ENCODE measurements at regions not wholly inside any gene's neighbourhood (a gene's known extent, or its start where the extent isn't known, plus 50 kb on each side); places are given as distances from the start of the nearest gene placed in this dataset.
"Not testable (repeated sequence)": the region's sequence is repeated elsewhere in the genome, so short reads cannot be mapped to it uniquely, and the experiment has no call there.

DNA sequence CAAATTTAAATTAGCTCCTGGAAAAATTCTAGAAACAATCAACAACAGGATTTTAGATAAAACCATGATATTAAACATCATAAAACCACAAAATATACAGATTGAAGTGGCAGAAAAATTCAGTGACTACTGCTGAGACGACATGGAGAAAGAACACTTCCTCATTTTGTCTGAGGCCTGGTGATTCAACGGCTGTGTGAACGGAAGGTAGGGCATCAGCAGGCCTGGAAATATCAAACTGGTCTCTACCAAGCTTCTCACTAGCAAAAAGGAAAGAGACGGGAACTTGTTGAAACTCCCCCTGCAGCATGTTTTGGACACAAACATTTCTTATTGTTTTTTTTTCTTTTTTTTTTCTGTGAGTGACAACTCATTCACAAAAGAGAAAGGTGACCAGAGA, 58.0 kb upstream of the AHI1 start:
- no peak for DNase-seq (ENCODE audit: low read depth, low spot score)

DNA sequence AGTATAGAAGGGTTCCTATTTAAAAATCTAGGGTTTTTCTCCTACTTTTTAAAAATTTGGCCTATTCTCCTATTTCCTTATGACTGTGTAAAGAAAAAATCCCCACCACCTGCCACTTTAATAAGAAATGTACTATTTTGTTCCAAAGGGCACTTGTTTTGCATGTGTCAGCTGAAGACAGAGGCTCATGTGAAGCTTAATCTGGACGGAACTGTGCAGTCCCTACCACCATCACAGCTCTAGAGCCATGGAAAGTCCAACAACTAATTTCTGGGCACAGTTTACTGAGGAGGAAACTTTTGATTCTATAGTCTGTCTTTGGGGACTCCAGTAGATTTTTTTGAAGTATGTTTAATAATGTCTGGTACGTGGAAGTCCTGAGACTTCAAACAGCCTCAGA, 60.0 kb upstream of the AHI1 start:
- DNase-seq (ENCODE audit: low read depth, low spot score) = no peak

DNA sequence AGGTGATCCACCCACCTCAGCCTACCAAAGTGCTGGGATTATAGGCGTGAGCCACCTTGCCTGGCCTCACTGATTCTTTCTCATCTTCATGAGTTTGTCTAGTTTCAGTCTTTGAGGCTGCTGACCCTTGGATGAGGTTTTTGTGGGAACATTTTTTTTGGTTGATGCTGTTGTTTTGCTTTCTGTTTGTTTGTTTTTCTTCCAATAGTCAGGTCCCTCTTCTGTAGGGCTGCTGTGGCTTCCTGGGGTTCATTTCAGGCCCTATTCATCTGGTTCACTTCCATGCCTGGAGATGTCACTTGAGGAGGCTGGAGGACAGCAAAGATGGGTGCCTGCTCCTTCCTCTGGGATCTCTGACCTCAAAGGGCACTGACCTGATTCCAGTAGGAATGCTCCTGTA, 68.1 kb upstream of the AHI1 start:
- not testable (repeated sequence) for DNase-seq (ENCODE audit: low read depth, low spot score)

DNA sequence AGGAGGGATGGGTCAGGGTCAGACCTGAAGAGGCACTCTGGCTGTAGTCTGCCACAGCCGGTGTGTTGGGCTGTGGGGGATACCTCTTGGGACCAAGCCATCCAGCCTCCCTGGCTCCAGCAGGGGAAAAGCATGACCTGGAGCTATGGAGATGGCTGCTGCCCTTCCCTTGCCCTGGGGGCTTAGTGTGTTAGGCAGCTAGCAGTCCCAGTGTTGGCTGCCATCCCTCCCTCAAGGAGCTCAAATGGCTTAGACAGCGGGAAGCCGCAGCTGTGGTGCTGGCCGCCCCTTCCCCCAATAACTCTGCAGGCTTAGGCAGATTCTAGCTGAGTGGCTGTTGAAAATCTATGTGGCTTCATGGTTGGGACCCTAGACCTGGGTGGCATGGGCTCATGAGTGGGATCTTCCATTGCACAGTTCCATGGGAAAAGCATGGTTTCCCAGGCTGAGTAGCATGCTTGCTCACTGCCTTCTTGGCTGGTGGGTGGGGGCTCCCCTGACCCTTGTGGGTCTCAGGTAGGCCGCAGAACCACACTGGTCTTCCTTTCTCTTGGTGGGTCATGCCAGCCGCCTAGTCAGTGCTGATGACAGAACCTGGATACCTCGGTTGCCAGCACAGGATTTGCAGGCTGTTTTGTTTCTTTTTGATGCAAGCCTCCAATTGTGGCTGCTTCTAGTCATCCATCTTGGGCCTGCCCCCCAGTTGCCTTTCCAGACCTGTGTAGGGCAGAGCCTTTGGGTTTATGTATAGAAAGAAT, 69.0 kb upstream of the AHI1 start:
- DNase-seq (ENCODE audit: low read depth, low spot score) = no peak

DNA sequence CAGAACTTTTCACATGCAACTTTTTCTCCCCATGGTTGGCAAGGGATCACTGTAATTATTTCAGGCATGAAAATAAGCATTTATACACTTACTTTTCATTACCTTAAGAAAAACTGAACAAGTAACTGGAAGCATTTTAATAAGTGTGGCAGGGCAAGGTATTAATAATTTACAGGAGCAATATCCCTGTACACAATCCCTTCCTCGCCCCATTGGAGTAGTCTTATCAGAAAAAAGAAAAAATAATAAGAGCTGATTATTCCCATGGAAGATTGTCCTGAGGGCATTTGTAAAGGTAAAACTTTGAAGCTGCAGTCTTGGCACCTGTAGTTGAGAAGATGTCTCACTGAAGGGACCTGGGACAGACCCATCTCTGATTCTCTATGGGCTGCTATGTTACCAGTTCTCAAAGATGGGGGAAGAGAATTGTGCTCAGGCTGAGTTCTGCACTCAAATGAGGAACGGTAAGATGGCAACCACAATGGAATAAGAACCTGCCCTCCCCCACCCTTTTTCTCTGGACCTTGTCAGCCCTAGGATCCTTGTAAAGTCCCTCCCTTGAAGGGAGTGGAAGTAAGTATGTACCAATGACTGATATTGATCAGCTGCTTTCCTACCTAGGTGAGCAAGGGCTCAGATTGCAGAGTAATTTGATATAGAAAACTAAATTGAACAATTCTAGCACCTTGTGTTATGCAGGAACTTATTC, 70.0 kb upstream of the AHI1 start:
- DNase-seq (ENCODE audit: low read depth, low spot score) = no peak

DNA sequence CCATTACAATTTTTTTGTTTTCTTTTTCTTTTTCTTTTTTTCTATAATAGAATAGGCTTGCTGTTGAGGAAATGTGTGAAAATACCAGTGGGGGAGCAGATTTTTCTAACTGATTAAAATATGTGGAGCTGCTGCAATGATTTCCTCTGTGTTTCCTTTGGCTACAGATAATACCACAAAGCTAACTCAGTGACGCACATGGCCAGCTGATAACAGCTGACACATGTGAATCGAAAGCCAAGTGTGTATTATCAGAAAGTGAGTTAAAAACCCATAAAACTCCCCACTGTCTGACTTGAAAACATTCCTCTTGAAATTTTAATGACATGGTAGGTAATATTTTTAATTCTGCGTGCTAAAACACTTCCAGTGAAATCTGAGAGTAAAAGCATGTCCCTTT, 70.8 kb upstream of the AHI1 start:
- DNase-seq (ENCODE audit: low read depth, low spot score) = peak; percentile 48

DNA sequence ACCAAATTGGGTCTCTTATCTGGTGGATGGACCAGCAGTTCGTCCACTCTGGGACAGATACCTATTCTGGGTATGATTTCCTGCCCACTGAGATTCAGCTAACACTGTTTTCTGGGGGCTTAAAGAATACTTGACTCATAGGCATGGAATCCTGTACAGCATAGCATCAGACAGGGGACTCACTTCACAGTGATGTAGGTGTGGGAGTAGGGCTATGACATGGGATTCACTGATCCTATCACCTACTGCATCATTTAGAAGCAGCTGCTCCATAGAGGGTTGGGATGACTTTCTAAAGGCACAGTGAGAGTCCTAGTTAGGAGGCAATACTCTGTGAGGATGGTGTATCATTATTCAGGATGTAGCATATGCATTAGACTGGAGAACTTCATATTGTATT, 74.5 kb upstream of the AHI1 start:
- DNase-seq (ENCODE audit: low read depth, low spot score) = no peak

DNA sequence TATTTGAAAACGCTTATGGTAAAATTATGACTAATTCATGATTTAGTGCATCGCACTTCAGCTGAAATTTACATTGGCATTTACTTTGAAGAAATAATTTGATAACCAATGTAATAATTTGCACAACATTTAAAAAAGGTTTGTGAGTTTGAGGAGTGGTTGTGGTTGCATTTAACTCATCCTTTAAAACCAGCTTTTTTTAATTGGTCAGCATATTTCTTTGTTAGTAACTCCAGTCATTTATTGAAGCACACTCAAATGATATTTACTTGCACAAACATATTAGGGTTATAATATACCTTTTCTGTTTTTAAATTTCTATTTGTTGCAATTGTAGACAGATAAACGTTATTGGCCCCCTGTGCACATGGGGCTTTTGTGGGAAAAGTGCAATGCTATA, 78.1 kb upstream of the AHI1 start:
- DNase-seq (ENCODE audit: low read depth, low spot score) = no peak

DNA sequence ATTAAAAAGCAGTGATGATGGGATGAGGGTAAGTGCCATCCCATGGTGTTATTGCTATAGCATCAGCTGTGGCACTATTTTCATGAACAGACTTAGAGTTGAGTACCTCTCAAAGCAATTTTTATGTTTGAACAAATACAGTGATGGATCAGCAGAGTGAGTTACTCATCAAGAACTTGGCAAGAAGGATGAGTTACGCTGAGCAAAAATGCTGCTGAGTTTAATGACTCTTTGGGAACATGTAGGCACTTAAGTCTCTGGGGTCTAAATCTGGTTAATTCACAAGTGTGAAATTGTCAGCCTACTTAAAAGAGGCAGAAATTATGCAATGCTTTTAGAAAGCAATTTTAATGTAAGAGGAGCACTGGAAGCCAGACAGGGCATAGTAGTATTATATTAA, 78.5 kb upstream of the AHI1 start:
- DNase-seq (ENCODE audit: low read depth, low spot score) = no peak

DNA sequence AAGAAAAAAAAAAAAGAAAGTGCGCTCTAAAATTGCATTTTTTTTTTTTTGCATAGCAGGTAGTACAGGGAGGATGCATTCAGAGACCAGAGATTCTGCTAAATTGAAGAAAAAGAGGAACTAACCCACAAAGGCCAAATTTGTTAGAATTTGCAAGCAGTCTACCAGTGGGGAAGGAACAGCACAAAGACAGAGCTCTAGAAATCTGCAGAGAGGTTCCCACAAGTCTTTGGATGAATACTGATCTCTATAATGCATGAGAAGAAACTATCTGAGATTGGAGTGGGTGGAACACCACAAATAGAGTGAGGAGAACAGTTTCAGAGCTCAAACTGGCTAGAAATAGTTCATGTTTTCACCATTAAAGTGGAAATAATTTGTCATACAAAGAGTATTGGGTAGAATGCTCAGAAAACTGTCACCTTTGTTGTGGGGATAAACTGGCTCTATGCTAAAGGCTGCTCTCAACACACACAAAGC, 79.6 kb upstream of the AHI1 start:
- DNase-seq (ENCODE audit: low read depth, low spot score) = no peak

DNA sequence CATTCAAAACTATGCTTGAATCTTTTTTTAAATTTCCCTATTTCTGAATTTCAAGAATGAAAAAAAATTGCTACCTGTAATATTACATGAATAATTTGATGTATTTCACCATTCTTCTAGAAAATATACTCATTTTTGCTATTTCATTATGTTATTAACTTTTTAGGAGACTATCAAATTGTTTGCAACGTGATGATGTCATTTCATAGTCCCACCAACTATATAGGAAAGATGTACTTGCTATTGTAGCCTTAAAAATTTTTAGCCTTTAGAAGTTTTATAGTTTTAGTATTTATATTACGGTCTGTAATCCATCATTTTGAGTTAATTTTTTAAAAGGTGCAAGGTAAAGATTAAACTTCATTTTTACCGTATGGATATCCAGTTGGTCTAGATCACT, 81.4 kb upstream of the AHI1 start:
- no peak for DNase-seq (ENCODE audit: low read depth, low spot score)

DNA sequence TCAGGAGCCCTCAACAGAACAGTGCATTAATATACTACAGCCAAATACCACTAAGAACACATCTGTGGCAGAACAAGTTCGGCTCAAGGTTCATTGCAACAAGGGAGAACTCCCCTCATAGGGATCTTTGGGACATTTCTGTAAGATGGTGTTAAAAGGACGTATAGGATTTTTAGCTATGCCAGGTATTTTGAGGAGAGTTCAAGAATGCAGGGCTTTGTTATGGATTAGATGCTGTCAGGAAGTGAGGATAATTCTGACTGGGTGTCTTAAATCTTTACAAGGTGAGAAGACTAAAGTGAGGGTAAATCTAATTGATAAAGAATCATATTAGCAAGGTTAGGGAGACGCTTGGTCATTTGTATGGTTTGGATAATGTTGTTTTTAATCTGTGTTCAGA, 83.7 kb upstream of the AHI1 start:
- DNase-seq (ENCODE audit: low read depth, low spot score) = no peak

DNA sequence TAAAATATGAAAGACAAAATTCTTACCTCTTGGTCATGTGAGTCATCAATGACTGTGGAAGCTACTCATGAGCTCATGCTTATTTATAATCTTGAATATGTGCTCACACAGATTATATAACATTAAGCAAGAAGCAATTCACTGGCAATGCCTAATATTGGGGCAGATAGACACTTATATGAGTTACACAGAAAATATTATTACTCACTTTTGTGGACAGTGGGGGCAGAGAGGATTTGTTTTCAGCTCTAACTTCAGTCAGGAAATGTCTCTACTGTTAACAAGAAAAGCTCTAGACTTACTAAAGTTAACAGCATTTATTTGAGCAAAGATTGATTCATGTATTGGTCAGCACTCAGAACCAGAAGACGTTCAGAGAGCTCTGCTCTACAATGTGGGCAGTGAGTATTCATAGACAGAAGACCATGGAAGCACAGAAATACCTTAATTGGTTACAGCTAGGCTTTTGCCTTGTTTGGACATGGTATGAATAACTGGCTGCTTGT, 85.8 kb upstream of the AHI1 start:
- DNase-seq (ENCODE audit: low read depth, low spot score) = no peak

DNA sequence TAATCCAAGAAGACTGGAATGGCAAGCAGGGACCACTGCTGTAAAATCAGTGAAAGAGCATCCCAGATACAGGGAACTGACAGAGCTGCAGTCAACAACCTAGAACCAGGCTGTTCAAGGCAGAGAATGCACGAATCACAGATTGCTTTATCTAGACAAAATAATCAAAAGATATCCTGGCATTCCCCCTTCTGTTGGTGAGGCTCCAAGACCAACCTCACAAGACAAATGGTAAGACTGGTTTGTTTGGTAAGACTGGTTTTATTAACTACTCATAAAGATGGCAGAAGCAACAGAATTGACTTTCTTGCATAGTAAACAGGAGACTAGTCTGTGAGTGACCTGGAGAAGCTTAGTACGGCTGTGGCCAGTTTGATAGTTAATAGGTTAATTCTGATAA, 88.8 kb upstream of the AHI1 start:
- DNase-seq (ENCODE audit: low read depth, low spot score) = no peak

DNA sequence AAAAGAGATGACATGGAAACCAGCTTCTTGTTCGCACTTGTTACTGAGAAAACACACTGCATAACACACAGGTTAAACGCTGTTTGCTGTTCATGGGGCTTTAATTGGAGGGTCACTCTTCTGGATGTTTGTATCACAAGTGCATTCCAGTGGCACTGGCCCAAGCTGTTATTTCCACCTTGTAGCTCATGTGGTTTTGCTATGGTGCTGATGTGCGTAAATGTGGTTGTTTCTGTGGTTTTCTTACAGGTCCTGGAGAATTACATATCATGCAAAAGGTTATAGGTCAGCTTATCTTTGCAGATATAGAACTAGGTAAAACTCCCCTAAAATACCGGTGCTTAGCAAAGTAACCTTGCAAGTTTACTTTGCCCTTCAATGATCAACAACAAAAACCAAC, 89.3 kb upstream of the AHI1 start:
- no peak for DNase-seq (ENCODE audit: low read depth, low spot score)

DNA sequence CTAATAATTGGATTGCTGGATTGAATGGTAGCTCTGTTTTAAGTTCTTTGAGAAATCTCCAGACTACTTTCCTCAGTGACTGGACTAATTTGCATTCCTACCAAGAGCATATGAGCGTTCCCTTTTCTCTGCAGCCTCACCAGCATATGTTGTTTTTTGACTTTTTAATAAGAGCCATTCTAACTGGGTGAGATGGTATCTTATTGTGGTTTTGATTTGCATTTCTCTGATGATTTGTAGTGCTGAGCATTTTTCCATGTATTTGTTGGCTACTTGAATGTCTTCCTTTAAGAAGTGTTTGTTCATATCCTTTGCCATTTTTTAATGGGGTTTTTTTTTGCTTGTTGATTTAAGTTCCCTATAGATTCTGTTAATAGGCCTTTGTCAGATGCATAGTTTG, 94.7 kb upstream of the AHI1 start:
- no peak for DNase-seq (ENCODE audit: low read depth, low spot score)

DNA sequence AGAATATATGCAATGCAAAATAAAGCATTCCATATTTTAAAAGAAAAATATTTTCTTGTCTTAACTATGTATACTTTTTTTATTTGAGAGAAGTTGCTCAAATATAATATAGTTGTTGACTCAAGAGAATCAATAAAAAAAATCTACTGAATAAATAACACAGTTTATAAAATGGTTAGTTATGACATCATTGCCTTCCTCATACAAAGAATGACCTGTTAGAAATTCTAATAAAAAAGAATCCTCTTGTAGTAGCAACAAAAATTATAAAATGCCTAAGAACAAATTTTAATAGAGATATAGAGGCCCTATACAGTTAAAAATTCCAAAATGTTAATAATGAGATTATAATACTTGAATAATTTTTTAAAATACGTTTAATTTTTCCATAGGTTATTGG, 96.5 kb upstream of the AHI1 start:
- no peak for DNase-seq (ENCODE audit: low read depth, low spot score)

DNA sequence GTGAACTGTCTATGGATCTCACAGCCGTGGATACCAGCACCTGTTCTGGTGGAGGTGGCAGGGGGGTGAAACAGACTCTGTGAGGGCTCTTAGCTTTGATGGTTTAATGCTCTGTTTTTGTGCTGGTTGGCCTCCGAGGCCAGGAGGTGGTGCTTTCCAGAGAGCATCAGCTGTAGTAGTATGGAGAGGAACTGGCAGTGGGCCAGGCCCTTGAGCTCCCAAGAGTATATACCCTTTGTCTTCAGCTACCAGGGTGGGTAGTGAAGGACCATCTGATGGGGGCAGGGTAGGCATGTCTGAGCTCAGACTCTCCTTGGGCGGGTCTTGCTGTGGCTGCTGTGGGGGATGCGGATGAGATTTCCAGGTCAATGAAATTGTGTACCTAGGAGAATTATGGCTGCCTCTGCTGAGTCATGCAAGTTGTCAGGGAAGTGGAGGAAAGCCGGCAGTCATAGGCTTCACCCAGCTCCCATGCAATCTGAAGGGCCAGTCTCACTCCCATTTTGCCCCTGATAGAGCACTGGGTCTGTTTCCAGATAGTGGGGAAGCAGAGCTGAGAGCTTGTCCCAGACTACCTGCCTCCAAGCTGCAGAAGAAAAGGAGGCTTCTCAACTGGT, 102.7 kb upstream of the AHI1 start:
- no peak for DNase-seq (ENCODE audit: low read depth, low spot score)

DNA sequence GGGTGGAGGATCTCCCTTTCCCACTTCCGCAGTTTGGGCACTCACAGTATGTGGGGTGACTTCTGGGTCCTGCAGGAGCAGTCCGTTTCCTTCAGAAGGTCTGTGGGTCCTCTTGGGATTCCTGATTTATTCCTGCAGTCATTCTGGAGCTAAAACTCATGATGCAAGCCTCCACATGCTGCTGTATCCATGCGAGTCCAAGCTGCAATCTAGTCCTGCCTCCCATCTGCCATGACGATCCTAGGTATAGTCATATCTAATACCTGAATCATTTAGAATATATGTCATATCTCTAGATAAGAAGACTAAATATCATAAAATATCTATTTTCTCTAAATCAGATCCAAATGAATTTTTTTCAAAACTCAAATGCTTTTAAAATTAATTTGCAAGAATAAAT, 103.4 kb upstream of the AHI1 start:
- no peak for DNase-seq (ENCODE audit: low read depth, low spot score)

DNA sequence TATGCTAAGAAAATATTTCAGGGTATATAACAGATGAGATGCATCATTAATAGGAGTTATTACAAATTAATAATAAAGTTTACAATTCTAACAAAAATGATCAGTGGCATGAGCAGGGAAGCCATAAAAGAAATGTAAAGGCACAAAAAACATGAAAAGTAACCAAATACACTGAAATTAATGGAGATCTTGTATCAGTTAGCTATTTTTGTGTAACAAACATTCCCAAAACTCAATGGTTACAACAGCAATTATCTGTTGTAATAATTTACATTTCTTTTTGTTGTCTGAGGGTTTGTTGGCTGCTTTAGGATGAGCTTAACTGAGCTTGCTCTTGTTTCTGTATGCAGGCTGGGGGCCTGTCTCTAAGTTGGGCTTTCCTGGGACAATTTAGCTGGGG, 104.3 kb upstream of the AHI1 start:
- DNase-seq (ENCODE audit: low read depth, low spot score) = no peak

DNA sequence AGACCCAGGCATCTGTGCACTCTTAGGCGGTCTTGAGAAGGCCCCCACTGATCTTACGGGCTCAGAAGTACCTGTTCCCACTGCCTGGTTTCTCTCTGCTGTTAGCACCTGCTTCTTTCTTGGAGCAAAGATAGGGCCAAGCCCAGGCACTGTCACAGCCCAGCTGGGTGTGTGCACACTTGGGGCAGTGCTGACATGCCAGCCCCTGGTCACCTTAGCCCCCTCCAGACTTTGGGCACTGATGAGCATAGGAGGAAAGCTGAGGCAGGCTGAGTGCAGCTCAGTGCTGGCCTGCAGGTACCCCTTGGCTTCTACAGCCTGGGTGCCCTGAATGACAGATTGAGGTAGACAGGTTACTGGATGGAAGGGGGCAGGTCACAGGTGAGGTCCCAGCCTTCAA, 105.7 kb upstream of the AHI1 start:
- no peak for DNase-seq (ENCODE audit: low read depth, low spot score)

DNA sequence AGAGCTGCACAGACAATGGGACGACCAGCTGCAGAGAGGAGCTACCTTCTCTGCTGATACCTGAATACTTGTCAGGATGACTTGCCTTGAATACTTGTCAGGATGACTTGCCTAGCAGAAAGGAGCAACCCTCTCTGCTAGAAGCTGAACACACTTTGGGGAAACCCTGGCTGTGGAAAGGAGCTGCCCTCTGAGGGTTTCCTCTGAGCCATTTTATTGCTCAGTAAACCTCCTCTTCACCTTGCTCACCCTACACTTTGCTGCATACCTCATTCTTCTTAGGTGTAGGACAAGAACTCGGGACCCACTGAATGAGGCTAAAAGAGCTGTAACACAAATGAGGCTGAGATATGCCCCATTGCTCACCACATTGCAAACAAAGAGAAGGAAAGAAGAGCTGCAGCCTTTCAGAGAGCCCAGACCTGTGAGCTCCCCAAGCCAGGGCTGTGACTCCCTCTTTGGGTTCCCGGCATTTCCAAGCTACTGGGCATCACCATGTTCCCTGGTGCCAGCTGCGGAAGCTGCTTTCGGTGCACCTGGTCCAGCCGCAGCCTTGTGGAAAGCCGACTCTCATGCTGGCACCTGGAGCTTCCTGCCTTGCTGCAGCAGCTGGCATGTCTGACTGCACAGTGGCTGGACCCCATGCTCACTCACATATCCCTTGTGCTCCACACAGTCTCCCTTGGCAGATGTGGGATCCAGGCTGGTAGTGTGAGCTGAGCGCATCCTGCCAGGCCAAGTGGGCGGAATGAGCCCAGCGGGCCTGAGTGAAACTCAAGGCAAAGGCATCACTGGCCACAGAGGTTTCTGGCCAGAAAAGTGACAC, 106.7 kb upstream of the AHI1 start:
- no peak for DNase-seq (ENCODE audit: low read depth, low spot score)

Data from brain pericyte (primary cell).